ENCODE measurements at regions not wholly inside any gene's neighbourhood (a gene's known extent, or its start where the extent isn't known, plus 50 kb on each side); places are given as distances from the start of the nearest gene placed in this dataset.

GRCh38 chr14:89617481-89618329 is 200.7 kb upstream of the FOXN3 start:
- H3K4me3 ChIP-seq (ENCODE audit: low read depth in 1 of 2, low read length in 1 of 2), result peak overlapping the region; percentile 65 to 78
- H3K36me3 ChIP-seq, result no peaks in the 10 kb centered on the region
- peak overlapping the region; percentile 86 for H3K27ac ChIP-seq
- H3K9me3 ChIP-seq, result no peaks in the 10 kb centered on the region
- H3K27me3 ChIP-seq, result no peaks in the 10 kb centered on the region
- peaks cover 44 to 51% of the 10 kb centered on the region in 2 experiments for H3K4me1 ChIP-seq (ENCODE audit: control insufficient read depth in 1 of 2, insufficient read depth in 1 of 2, low read depth in 1 of 2, low read length in 1 of 2)
- TF ChIP-seq, protein P1, sequence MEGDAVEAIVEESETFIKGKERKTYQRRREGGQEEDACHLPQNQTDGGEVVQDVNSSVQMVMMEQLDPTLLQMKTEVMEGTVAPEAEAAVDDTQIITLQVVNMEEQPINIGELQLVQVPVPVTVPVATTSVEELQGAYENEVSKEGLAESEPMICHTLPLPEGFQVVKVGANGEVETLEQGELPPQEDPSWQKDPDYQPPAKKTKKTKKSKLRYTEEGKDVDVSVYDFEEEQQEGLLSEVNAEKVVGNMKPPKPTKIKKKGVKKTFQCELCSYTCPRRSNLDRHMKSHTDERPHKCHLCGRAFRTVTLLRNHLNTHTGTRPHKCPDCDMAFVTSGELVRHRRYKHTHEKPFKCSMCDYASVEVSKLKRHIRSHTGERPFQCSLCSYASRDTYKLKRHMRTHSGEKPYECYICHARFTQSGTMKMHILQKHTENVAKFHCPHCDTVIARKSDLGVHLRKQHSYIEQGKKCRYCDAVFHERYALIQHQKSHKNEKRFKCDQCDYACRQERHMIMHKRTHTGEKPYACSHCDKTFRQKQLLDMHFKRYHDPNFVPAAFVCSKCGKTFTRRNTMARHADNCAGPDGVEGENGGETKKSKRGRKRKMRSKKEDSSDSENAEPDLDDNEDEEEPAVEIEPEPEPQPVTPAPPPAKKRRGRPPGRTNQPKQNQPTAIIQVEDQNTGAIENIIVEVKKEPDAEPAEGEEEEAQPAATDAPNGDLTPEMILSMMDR (IDR thresholded peaks at IDR 0.05), result no peak

GRCh38 chr14:89616852-89617341 is 199.9 kb upstream of the FOXN3 start:
- Histone ChIP-seq H3K4me3 (ENCODE audit: low read depth in 1 of 2, low read length in 1 of 2) (peak overlapping the region; percentile 65 to 78), H3K4me1 (ENCODE audit: control insufficient read depth in 1 of 2, insufficient read depth in 1 of 2, low read depth in 1 of 2, low read length in 1 of 2) (peaks cover 44 to 51% of the 10 kb centered on the region in 2 experiments), H3K27me3 (no peaks in the 10 kb centered on the region), H3K36me3 (no peaks in the 10 kb centered on the region), H3K9me3 (no peaks in the 10 kb centered on the region), H3K27ac (peak overlapping the region; percentile 86)
- TF ChIP-seq, protein P1 (IDR thresholded peaks at IDR 0.05), result no peak

DNA sequence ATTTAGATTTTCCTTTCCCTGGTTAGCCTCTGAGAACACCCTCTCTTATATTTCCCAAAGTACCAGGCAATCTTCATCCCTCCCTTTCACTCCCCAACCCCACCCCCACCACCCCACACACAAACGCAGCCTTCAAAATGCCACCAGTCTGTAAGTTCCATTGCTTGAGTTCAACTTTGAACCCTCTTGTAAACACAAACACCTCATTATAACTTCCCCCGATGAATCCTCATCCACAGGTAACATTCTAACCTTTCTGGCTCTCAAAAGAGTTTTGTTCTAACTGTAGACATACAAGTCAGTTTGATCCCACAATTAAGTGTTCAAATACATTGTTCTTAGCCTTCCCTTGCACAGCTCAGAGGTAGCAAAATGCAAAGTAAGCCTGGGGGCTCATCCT is 199.4 kb upstream of the FOXN3 start:
- H3K9me3 ChIP-seq, result no peaks in the 10 kb centered on the region
- peaks cover 44 to 51% of the 10 kb centered on the region in 2 experiments for H3K4me1 ChIP-seq (ENCODE audit: control insufficient read depth in 1 of 2, insufficient read depth in 1 of 2, low read depth in 1 of 2, low read length in 1 of 2)
- H3K27me3 ChIP-seq, result no peaks in the 10 kb centered on the region
- peak overlapping the region; percentile 86 for H3K27ac ChIP-seq
- H3K36me3 ChIP-seq, result no peaks in the 10 kb centered on the region
- H3K4me3 ChIP-seq (ENCODE audit: low read depth in 1 of 2, low read length in 1 of 2), result peak overlapping the region; percentile 65 to 78
- TF ChIP-seq, protein P1 (IDR thresholded peaks at IDR 0.05), result no peak

- Histone ChIP-seq H3K36me3 (no peaks in the 10 kb centered on the region), H3K27ac (no peak overlapping the region), H3K9me3 (no peaks in the 10 kb centered on the region), H3K4me3 (ENCODE audit: low read depth in 1 of 2, low read length in 1 of 2) (no peak overlapping the region), H3K4me1 (ENCODE audit: control insufficient read depth in 1 of 2, insufficient read depth in 1 of 2, low read depth in 1 of 2, low read length in 1 of 2) (peaks cover 44 to 51% of the 10 kb centered on the region in 2 experiments), H3K27me3 (no peaks in the 10 kb centered on the region)
- TF ChIP-seq, protein P1 (IDR thresholded peaks at IDR 0.05), result no peak
Measured at GRCh38 chr14:89615421-89615820, 198.4 kb upstream of the FOXN3 start.

GRCh38 chr14:89614009-89614691 is 197.1 kb upstream of the FOXN3 start:
- peaks cover 38 to 44% of the 10 kb centered on the region in 2 experiments for H3K4me1 ChIP-seq (ENCODE audit: control insufficient read depth in 1 of 2, insufficient read depth in 1 of 2, low read depth in 1 of 2, low read length in 1 of 2)
- no peak overlapping the region for H3K27ac ChIP-seq
- TF ChIP-seq, protein P1 (IDR thresholded peaks at IDR 0.05), result no peak
- H3K36me3 ChIP-seq, result no peaks in the 10 kb centered on the region
- H3K4me3 ChIP-seq (ENCODE audit: low read depth in 1 of 2, low read length in 1 of 2), result no peak overlapping the region
- no peaks in the 10 kb centered on the region for H3K27me3 ChIP-seq
- no peaks in the 10 kb centered on the region for H3K9me3 ChIP-seq

Measured in neutrophil (primary cell).